HG02571 (cell line): ENCODE measurements at regions not wholly inside any gene's neighbourhood (a gene's known extent, or its start where the extent isn't known, plus 50 kb on each side); places are given as distances from the start of the nearest gene placed in this dataset.
"Not testable (repeated sequence)": the region's sequence is repeated elsewhere in the genome, so short reads cannot be mapped to it uniquely, and the experiment has no call there.

ENCODE experiments used
- ATAC-seq: cut with Tn5 transposase; IDR thresholded peaks from one replicate; pipeline ENCODE4 v1.9.1; 2021; ENCODE audit warnings: mild to moderate bottlenecking, moderate library complexity; ENCODE audit not compliant: unreplicated experiment

DNA sequence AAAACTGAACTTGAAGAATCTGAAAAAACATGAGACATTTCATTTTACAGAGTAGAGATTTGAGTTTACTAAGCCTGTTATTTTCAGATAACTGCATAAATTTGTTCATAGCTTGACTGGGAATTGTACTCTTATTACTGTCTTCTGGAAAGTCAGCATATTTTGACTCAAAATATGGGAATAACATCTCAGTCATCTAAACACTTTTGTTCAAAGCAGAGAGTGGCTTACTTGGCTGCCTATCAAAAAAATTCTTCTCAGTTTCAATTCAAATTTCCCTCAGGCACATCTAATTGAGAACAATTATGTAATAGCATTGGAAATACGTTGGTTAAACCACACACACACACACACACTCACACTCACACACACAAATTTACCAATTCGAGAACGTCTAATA, 384.6 kb downstream of the ARL4A start:
- no peak for ATAC-seq

DNA sequence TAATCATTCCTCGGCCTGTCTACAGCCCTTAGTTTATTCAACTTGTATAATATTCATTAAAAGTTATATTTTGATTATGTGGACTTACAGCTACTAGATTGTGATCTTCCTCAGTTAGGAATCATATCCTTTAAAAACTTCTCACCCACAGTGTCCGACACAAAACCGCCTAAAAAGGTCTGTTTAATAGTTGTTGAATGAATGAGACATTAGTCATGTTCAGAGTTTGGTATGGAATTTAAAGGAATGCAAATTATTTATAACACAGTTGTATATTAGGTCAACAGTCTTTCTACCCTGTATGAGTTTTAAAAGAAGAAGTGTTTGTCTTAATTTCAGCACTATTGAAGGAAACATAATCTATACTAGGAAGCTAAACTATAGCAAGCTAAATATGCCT, 390.0 kb downstream of the ARL4A start:
- ATAC-seq: no peak

DNA sequence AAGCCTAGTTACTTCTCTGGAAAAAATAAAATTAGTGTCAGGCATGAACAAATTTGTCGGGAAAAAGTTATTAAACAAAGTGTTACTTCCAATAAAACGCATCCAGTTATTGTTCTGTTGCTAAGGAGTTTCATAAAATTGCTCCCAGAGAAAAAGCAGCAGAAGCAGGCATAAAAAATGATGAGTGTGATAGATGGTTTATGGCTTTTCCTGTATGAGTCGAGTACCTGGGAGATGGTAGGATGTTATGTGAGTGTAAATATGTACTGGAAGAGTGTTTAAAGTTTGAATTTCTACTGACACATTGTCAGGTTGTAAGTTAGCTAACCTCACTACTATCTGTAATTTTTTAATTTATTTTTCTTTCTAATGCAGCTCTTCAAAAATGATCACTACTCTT, 390.7 kb downstream of the ARL4A start:
- no peak for ATAC-seq

DNA sequence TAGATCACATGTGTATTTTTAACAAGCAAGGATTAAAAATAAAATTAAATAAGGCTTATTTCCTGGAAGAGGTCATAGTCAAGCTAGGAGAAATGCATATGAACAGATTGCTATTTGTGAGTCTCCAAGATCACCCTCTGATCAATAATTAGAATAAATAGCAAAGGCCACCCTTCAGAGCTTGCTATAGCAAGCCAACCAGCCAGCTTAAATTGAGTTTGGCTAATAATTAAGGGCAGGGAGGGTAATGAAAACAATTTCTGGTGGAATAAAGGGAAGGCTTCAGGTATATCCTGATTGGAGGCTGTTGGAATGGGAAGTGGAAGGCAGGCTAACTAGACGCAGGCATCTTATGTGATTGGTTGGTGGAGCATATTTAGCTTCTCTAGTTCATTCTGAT, 403.5 kb downstream of the ARL4A start:
- ATAC-seq: no peak

DNA sequence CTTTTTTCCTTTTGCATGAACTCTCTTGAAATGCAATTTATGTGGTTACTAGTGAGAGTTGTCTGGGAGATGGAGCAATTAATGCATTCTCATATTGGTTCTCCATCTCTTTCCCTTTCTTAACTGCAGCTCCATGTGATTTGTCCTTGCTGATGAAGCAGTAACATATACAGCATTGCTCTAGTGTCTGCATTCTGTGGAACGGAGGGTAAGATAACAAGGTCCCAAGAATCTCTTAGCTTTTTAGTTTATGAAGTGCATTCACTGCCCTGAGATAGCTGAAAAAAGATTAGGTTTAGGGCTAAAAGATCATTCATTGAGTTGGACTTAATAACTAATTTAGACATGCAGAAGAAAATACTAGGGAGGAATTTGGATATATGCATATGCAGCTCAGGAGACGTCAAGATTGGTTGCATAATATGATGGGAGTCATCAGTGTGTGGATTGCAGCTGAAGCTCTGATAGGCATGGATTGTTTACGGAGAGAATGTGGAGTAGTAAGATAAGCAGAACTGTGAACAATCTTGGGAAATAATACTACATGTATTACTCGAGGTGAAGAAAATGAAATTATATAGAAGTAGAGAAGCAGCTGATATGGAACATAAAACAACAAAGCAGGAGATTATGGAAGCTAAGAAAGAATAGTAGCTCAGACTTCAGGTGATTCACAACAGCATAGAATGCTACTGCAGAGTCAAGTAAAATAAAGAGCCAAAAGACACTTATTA, 404.7 kb downstream of the ARL4A start:
- no peak for ATAC-seq

DNA sequence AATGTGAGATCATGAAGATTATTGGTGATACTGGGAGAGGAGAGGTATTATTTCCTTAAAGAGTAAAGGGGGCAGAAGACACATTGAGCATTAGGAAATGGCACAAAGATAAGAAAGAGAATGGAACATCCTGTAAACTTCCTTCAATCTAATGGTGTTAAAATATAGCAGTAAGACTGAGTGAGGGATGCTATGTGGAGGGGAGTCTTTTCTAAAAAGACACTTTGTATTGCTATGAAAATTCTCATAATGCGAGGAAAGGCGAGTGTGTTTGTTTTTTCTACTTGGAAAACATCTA, 405.2 kb downstream of the ARL4A start:
- no peak for ATAC-seq

DNA sequence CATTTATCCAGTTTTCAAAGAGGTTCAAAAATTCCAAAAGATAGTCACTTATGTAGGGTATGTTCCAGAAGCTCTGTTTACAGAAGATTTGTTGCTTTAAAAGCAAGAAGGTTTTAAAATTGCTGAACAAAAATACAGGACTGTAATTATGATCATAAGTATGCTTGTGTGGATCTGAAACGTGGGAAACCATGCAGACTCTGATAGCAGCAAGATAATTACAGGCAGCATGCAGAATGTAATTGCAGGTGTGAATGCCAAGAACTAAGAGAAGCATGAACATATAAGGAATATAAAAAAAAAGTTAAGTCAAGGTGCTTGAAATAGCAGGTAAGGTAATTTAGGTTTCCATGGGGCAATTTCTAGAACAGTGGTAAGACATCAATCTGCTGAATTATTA, 405.7 kb downstream of the ARL4A start:
- ATAC-seq: no peak

DNA sequence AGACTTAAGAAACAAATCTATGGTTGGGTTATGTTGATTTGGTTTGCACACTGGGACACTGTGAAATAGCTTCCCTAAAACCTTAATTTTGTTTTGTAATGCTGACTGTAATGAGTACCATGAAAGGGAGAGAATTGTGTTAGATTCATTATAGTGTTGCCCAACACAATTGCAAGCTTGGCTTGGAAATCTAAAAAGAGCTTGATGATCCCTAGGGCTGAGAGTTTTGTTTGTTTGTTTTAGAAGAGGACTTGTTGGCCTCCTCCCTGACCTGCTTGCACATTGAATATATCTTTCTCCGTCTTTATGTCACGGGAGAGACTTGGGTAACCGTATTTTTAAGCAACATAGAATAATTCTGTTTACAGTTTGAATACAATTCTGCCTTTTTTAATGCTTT, 410.1 kb downstream of the ARL4A start:
- ATAC-seq: no peak

DNA sequence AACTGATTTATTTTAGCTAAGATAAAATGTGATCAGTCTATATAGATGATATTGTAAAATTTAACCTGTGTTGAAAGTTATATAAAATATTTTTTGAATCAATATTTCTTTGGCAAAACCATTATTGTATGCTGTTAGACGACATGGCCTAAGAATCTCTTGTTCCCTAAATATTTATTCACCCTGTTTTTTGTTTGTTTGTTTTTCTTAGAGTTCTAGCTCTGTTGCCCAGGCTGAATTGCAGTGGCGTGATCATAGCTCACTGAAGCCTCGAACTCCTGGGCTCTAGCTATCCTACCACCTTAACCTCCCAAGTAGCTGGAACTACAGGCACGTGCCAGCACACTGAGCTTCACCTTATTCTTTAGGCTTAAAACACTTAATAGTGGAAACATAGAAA, 410.7 kb downstream of the ARL4A start:
- ATAC-seq: no peak

DNA sequence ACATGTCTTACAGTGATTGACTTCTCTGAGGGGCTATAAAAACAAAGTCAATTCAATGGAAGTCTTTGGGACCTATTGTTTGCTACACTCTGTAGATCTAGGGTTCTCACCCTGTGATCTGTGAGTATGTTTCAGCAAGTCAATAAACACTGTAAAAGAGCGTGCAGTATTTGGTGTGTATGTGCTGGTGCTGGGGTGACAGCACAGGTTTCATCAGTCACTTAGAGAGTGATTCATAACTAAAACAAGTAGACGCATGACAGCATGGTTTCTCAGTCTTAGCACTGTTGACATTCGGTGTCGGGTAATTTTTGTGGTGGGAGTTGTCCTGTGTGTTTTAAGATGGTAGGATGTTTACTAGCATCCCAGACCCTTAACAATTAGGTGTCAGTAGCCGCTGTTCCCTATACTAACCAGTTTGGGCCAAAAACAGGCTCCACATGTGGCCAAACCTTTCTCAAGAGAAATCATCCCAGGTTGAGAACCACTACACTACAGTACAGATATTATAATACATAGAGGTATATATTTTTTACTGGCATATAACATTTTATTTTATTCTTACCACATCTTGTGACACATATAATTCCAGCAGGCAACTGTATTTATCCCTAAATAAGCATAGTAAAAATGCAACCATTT, 411.8 kb downstream of the ARL4A start:
- no peak for ATAC-seq

DNA sequence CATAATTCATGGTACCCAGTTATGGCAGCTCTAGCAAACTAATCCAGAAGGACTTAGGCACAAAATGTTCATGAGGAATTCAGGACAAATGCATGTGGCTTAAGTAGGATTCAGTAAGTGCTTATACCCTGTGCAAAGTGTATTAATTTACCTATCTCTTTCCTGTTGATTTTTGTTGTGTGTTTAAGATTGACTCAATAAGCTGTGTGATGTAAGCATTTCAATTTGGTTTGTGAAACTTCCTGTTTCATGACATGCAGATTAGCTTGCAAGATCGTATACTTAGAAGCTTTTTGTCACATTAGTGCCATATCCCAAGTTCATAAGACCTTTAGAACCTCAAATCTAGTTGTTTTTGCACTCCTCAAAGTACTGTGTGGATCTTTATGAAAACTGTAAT, 416.7 kb downstream of the ARL4A start:
- ATAC-seq: no peak

DNA sequence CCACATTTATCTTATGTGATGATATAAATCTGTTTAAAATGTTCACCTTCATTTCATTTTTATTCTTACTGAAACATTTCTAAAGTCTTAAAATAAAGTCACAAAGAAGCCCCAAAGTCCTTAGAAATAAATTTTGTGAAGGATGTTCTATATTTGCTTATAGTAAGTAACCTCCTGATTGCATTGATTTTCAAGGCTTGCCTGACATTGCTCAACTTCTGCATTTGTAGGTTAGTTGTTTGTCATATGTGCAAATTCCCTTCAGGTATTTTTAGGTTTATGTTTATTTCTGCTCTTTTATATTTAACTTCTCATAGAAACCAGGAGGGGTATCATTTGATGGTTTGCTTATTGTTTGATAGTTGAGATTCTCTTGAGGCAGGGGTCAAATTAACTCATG, 417.8 kb downstream of the ARL4A start:
- no peak for ATAC-seq

DNA sequence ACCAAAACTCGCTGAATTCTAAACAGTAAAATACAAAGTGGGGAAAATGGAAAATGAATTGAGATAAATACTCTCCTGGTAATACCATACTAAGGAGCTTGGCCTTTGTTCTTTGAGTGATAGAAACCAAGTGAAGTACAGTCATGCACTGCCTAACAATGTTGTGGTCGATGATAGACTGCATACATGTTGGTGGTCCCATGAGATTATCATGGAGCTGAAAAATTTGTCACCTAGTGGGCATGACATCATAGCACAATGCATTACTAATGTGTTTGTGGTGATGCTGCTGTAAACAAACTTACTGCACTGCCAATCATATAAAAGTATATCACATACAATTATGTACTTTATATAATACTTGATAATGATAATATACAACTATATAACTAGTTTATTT, 419.1 kb downstream of the ARL4A start:
- no peak for ATAC-seq

DNA sequence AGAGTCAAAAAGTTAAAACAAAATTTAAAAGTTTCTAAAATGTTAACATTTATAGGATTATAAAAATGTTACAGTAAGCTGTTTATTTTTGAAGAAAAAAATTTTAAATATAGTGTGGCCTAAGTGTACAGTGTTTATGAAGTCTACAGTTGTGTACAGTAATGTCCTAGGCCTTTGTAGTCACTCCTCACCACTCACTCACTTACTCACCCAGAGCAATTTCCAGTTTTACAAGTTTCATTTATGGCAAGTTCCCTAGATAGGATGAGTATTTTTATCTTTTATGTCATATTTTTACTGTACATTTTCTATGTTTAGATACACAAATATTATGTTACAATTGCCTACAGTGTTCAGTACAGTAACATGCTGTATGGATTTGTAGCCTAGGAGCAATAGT, 419.9 kb downstream of the ARL4A start:
- ATAC-seq: no peak

DNA sequence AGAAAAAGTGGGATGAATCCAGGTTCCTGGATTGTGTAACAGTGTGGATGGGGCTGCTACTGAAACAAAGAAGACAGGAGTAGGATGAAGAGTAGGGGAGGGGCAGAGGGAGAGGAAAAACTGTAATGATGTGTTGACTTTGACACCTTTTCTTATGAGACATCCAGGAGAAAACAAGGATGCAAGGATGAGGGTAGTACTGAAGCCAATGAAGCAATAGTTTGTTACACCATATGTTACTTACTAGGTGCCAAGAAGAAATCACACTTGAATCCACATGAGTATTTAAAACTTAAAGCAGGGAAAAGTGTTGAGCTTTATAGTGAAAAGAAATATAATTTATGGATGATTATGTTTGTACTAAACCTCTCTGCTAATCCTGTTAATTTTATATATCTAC, 420.6 kb downstream of the ARL4A start:
- ATAC-seq: no peak

DNA sequence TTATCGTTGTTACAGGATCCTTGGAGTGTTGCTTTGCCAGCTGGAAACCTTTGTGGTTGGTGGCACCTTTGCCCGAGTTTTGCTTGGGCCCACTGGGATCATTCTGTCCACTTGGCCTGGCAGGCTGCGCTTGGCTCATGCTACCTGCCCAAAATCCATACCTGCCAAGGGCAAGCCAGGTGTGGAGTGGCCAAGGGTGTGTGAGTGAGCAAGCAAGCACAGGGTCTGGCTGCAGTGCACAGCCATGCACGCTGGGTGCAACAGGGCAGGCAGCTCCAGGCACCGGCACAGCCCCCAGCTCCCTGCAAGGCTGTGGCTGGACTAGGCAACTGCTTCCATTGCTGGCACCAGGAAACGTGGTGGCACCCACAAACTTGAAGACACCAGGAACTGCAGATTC, 421.8 kb downstream of the ARL4A start:
- no peak for ATAC-seq

DNA sequence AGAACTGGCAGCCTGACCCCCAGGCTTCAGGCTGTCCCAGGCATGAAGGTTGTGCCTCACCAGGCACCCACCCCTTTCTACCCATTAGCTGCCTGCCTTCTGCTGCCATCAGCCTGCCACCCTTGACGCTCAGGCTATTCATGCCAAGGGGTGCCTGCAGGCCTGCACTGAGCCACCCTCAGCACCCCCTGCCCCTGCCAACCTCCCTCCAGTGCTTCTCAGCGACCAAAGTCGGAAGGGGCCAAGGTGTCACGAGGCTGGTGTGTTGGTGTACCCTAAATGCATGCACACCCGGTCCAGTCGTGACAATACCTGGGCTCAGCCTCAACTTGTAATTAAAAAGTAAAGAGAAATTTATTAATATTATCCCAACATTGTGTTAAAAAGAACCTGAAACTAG, 422.7 kb downstream of the ARL4A start:
- ATAC-seq: no peak

DNA sequence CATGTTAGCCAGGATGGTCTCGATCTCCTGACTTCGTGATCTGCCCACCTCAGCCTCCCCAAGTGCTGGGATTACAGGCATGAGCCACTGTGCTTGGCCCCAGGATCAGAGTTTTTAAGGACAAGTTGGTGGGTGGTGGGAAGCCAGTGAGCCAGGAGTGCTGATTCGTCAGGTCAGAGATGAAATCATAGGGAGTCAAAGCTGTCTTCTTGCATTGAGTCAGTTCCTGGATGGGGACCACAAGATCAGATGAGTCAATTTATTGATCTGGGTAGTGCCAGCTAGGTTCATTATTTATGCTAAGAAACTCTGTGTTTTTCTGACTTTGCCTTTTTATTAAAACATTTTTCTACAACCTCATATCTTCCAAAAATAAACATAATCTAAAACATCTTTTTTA, 423.8 kb downstream of the ARL4A start:
- no peak for ATAC-seq

DNA sequence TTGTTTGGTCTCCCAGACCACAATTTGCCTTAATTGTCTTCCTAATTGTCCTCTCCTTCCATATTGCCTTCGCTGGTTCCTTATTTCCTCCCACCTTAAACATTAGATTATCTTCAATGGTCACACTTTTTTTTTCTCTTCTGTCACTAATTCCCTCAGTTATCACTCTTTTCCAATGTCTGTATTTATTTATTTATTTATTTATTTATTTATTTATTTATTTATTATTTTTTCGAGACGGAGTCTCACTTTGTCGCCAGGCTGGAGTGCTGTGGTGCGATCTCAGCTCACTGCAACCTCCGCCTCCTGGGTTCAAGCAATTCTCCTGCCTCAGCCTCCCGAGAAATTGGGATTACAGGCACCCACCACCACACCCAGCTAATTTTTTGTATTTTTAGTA, 426.8 kb downstream of the ARL4A start:
- not testable (repeated sequence) for ATAC-seq

DNA sequence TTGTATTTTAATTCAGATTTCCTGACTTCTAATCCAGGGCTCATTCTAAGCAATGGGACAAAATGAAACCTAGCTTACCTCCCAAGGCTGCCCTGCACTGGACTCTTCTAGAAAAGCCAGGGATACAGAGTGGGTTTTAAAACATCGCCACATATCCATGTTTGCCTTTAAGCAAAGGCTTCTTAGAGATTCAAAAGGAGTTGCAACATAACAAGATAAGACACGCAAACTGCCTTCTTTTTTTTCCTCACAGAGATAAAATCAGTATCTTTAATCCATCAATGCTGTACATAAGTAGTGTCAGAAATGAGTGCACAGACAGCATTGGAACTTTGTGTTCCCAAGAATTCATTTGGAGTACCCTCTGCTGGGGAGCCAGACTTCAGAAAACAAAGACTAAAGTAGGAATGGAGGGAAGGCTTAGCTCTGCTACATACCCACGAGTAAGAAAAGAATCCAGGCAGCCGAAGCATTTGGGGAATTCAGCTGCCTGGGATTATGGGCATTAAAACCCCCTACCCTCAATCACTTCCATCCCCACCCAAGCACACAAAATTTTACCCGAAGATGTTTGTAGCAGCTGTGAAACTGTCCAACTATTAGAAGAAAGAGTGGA, 427.8 kb downstream of the ARL4A start:
- no peak for ATAC-seq

DNA sequence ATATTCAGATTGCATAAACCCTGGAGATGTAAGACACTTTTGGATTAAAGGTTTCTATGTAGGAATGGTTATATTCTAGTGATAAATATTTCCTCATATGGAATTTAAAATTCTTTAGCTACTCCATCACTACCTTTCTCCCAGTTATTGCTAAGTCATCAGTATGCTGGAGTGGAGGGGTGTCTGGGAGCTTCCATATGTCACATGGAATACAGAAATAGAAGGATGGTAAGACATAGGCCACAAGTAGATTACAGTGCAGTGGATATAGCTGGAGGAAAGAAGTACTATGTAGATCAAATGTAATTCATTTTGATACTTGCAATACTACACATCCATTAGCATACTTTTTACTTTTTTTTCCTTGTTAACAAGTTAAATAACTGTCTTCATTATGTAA, 428.4 kb downstream of the ARL4A start:
- ATAC-seq: no peak

DNA sequence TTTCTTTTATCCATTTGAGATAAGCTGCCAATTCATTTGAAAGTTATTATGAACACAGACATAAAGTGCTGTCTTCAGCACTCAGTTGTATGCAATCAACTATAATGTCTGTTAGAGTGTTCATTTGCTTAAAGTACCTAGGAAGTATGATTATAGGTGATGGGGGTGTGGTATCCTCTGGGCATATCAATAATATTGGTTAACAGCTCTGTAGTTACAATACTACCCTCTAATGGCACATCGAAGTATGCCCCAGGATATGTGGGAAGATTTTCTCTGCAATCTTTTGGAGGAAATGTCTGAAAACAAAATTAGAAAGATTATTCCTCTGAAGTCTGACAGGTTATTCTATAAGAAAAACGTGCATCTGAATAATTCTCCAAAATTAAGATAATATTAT, 429.7 kb downstream of the ARL4A start:
- ATAC-seq: no peak

DNA sequence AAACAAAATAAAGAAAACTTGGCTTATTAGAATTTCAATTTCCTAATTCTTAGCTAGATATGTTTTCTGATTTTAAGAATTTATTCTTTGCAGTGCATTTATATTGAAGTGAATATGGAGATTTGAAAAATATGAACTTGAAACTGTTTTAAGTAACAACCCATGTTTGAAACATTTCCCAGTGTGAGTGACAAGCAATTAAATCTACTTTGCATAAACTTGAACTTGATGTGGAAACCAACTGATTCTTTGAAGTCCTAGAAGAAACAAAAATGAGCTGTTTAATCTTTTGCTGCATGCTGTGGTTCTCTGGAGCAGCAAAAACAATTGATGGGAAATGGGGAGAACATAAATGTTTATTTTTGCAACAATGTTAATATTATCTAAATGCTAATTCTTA, 430.2 kb downstream of the ARL4A start:
- ATAC-seq: no peak
